ENCODE measurements at regions not wholly inside any gene's neighbourhood (a gene's known extent, or its start where the extent isn't known, plus 50 kb on each side); places are given as distances from the start of the nearest gene placed in this dataset.

DNA sequence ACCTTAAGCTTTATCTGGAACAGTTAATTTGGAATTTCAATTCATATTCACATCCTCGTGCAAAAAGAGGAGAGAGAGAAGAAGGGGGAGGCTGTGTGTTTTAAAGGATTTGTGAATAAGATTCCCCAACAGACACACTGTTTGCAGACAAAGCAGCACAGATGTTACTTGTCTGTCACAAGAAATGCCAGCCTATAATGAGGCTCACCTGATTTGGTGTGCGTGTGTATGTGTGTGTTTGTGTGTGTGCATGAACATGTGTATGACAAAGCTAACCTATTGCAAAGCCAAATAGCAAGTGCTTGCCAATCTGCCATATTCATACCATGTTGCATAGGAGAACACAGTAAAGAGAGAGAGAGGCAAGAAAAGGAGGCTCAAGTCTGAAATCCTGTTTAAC is 361.6 kb upstream of the NOVA1 start:
- Histone ChIP-seq H3K4me1 (no peaks in the 10 kb centered on the region), H3K9me3 (ENCODE audit: control insufficient read depth, low read length) (no peaks in the 10 kb centered on the region), H3K9ac (no peak overlapping the region), H3K4me2 (ENCODE audit: low read length) (no peak overlapping the region), H3K27me3 (ENCODE audit: control insufficient read depth, insufficient read depth, low read length) (no peaks in the 10 kb centered on the region), H3K36me3 (ENCODE audit: control insufficient read depth, insufficient read depth, low read length) (no peaks in the 10 kb centered on the region), H3K79me2 (no peaks in the 10 kb centered on the region), H2AFZ (no peak overlapping the region), H3K27ac (no peak overlapping the region), H3K4me3 (ENCODE audit: low read depth, low read length) (no peak overlapping the region)
- TF ChIP-seq, protein P1, sequence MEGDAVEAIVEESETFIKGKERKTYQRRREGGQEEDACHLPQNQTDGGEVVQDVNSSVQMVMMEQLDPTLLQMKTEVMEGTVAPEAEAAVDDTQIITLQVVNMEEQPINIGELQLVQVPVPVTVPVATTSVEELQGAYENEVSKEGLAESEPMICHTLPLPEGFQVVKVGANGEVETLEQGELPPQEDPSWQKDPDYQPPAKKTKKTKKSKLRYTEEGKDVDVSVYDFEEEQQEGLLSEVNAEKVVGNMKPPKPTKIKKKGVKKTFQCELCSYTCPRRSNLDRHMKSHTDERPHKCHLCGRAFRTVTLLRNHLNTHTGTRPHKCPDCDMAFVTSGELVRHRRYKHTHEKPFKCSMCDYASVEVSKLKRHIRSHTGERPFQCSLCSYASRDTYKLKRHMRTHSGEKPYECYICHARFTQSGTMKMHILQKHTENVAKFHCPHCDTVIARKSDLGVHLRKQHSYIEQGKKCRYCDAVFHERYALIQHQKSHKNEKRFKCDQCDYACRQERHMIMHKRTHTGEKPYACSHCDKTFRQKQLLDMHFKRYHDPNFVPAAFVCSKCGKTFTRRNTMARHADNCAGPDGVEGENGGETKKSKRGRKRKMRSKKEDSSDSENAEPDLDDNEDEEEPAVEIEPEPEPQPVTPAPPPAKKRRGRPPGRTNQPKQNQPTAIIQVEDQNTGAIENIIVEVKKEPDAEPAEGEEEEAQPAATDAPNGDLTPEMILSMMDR (IDR thresholded peaks at IDR 0.05), result no peak

DNA sequence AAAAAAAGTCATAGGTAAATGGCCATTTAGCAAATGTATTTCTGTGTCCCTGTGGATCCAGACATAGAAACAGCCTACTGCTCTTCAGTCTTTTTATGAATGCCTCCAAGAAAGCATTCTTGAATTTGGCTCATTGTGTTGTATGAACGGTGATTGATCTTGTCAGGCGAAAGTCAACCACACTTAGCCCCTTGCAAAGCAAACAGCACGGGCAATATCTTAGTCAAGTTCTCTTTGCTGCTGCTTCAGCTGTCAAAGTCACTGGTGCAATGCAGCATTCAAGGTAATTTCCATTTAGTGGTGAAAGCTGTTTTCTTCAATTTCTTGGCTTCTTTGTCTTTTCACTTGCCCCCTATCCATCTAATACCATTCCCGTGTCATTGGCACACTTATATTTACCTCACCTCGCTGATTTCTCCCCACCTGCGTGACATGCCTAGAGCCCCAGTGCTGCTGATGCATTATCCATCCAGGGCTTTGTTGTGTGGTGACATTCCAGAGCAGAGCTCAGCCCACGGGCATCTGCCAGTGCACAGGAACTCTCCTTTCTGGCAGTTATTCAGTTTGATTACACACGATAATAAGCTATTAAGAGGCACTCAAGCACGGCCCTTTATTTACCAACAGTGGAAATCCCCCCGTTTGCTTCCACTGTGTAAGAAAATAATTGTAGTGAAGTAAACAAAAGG is 362.3 kb upstream of the NOVA1 start:
- no peaks in the 10 kb centered on the region for H3K27me3 ChIP-seq (ENCODE audit: control insufficient read depth, insufficient read depth, low read length)
- no peak overlapping the region for H3K27ac ChIP-seq
- no peak overlapping the region for H3K9ac ChIP-seq
- no peak overlapping the region for H3K4me3 ChIP-seq (ENCODE audit: low read depth, low read length)
- no peak overlapping the region for H2AFZ ChIP-seq
- no peaks in the 10 kb centered on the region for H3K9me3 ChIP-seq (ENCODE audit: control insufficient read depth, low read length)
- TF ChIP-seq, protein P1 (IDR thresholded peaks at IDR 0.05), result no peak
- no peaks in the 10 kb centered on the region for H3K4me1 ChIP-seq
- H3K79me2 ChIP-seq, result no peaks in the 10 kb centered on the region
- no peak overlapping the region for H3K4me2 ChIP-seq (ENCODE audit: low read length)
- no peaks in the 10 kb centered on the region for H3K36me3 ChIP-seq (ENCODE audit: control insufficient read depth, insufficient read depth, low read length)

DNA sequence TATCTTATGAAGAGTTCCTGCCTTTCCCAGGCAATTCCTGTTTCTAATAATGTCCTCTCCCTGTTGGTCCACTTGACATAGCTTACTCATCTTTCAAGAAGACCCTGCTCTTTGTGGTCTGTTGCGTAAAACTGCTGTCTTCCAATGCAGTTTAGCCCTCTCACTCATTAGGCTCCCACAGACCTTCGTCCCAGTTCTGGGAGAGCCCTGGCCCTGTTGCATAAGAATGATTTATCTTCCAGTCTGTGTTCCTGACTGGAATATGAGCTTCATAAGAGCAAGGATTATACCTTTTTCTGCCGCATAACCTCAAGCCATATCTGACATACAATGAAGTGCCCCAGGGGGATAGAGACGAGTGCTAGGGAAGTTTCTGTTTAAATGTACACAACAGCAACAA is 365.9 kb upstream of the NOVA1 start:
- Histone ChIP-seq H3K9ac (no peak overlapping the region), H3K27ac (no peak overlapping the region)

DNA sequence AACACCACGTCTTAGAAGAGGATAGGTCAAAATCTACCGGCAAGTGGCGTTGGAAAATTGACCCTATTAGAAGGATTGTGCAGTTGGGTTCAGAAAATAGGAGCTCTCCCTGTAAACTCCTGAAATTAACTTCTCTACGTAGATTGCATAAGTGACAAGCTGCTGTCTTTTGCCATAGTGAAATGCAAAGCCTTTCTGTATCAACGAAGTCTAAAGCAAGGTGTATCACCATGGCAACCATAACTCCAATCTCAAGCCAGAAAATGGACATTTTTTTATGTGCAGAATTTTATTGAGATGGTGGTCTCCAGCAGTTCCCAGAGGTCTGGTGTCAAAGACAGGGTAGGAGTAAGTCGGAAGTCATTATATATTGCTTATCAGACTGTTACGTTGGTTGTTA is 367.7 kb upstream of the NOVA1 start:
- Histone ChIP-seq H2AFZ (no peak overlapping the region), H3K9ac (no peak overlapping the region), H3K27ac (no peak overlapping the region), H3K4me1 (no peaks in the 10 kb centered on the region), H3K9me3 (ENCODE audit: control insufficient read depth, low read length) (no peaks in the 10 kb centered on the region), H3K4me2 (ENCODE audit: low read length) (no peak overlapping the region), H3K79me2 (no peaks in the 10 kb centered on the region), H3K4me3 (ENCODE audit: low read depth, low read length) (no peak overlapping the region), H3K27me3 (ENCODE audit: control insufficient read depth, insufficient read depth, low read length) (no peaks in the 10 kb centered on the region), H3K36me3 (ENCODE audit: control insufficient read depth, insufficient read depth, low read length) (no peaks in the 10 kb centered on the region)
- TF ChIP-seq, protein P1 (IDR thresholded peaks at IDR 0.05), result no peak

More for the DNA sequence above, 365.9 kb upstream of the NOVA1 start:
- Histone ChIP-seq H3K4me2 (ENCODE audit: low read length) (no peak overlapping the region), H3K79me2 (no peaks in the 10 kb centered on the region), H3K27me3 (ENCODE audit: control insufficient read depth, insufficient read depth, low read length) (no peaks in the 10 kb centered on the region), H3K4me3 (ENCODE audit: low read depth, low read length) (no peak overlapping the region), H2AFZ (no peak overlapping the region), H3K4me1 (no peaks in the 10 kb centered on the region), H3K36me3 (ENCODE audit: control insufficient read depth, insufficient read depth, low read length) (no peaks in the 10 kb centered on the region), H3K9me3 (ENCODE audit: control insufficient read depth, low read length) (no peaks in the 10 kb centered on the region)
- TF ChIP-seq, protein P1 (IDR thresholded peaks at IDR 0.05), result no peak

DNA sequence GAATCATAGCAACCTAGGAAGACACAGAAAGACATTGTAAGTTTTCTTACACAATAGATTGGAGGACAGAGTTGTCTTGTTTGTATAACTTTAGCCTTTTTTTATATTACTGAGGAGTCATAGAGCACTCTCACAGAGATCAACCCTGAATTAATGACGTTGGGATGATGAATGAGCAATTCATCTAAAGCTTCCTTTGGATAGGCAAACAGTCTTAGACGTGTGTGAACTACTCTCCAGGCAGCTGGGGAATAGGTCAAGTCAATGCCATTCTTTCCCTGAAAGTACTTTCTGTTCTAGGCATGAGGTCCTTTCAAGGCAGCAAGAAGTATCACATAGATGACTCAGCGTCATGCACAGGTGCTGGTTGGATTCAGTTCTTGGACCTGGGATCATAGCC is 369.1 kb upstream of the NOVA1 start:
- no peaks in the 10 kb centered on the region for H3K9me3 ChIP-seq (ENCODE audit: control insufficient read depth, low read length)
- TF ChIP-seq, protein P1 (IDR thresholded peaks at IDR 0.05), result no peak
- no peaks in the 10 kb centered on the region for H3K4me1 ChIP-seq
- H3K36me3 ChIP-seq (ENCODE audit: control insufficient read depth, insufficient read depth, low read length), result no peaks in the 10 kb centered on the region
- H2AFZ ChIP-seq, result no peak overlapping the region
- H3K27ac ChIP-seq, result no peak overlapping the region
- no peaks in the 10 kb centered on the region for H3K79me2 ChIP-seq
- H3K4me2 ChIP-seq (ENCODE audit: low read length), result no peak overlapping the region
- no peak overlapping the region for H3K4me3 ChIP-seq (ENCODE audit: low read depth, low read length)
- no peaks in the 10 kb centered on the region for H3K27me3 ChIP-seq (ENCODE audit: control insufficient read depth, insufficient read depth, low read length)
- H3K9ac ChIP-seq, result no peak overlapping the region

Measured in parathyroid adenoma (tissue), 2 donors.